Right ventricle myocardium superior (tissue), 1 donor: ENCODE measurements at regions not wholly inside any gene's neighbourhood (a gene's known extent, or its start where the extent isn't known, plus 50 kb on each side); places are given as distances from the start of the nearest gene placed in this dataset.
A peak's percentile ranks its signal among the peaks of the same experiment; 100 is the strongest.

ENCODE experiments used
- ATAC-seq: fragments of 200-7000 bp; cut with Tn5 transposase; one replicate; pipeline ENCODE4 v1.9.1; 2020; ENCODE audit warnings: mild to moderate bottlenecking; ENCODE audit not compliant: poor library complexity
- DNase-seq: peaks from one replicate; pipeline ENCODE4 v3.0.0-alpha.2; 2020
- intact Hi-C: fragments of 100-400 bp; cut with DNase I; formaldehyde crosslinking; loops from one replicate; pipeline ENCODE4 v1.11.2; 2022
- donor health status: DM: no; HTN: yes; CAD: no; lungs with severe emphysema.

- DNase-seq = no peak
Observed at GRCh38 chr6:155994086-155994485, 538.4 kb upstream of the NOX3 start.

GRCh38 chr6:155993240-155993639, 537.6 kb upstream of the NOX3 start:
- intact Hi-C loops = no loop called here
- DNase-seq (no peak), ATAC-seq (no peak)

More at GRCh38 chr6:155994086-155994485, 538.4 kb upstream of the NOX3 start:
- ATAC-seq = no peak
- intact Hi-C loops = no loop called here

- DNase-seq (peak; percentile 49), ATAC-seq (peak; percentile 97)
- intact Hi-C loops = no loop called here
Observed at GRCh38 chr6:155985660-155986138, 530.1 kb upstream of the NOX3 start.

- ATAC-seq = no peak
- intact Hi-C loops = no loop called here
Observed at GRCh38 chr6:155980768-155981079, 525.1 kb upstream of the NOX3 start.

GRCh38 chr6:155980014-155980767, 524.6 kb upstream of the NOX3 start:
- no peak for DNase-seq
- intact Hi-C loops = no loop called here
- ATAC-seq = no peak

More at GRCh38 chr6:155980768-155981079, 525.1 kb upstream of the NOX3 start:
- DNase-seq = no peak

- ATAC-seq (no peak), DNase-seq (no peak)
- intact Hi-C loops = no loop called here
Observed at GRCh38 chr6:155975506-155975905, 519.9 kb upstream of the NOX3 start.

GRCh38 chr6:155974811-155975323, 519.2 kb upstream of the NOX3 start:
- intact Hi-C loops = no loop called here
- ATAC-seq (no peak), DNase-seq (no peak)

GRCh38 chr6:155974359-155974758, 518.7 kb upstream of the NOX3 start:
- DNase-seq = no peak
- ATAC-seq = no peak
- intact Hi-C loops = no loop called here

- ATAC-seq (no peak), DNase-seq (no peak)
- intact Hi-C loops = no loop called here
Observed at GRCh38 chr6:155970876-155971708, 515.5 kb upstream of the NOX3 start.

GRCh38 chr6:155970472-155970871, 514.8 kb upstream of the NOX3 start:
- no peak for ATAC-seq
- DNase-seq = no peak
- intact Hi-C loops = no loop called here

- ATAC-seq (no peak), DNase-seq (no peak)
- intact Hi-C loops = no loop called here
Observed at GRCh38 chr6:155968921-155969320, 513.3 kb upstream of the NOX3 start.

GRCh38 chr6:155967322-155967721, 511.7 kb upstream of the NOX3 start:
- ATAC-seq (no peak), DNase-seq (no peak)
- intact Hi-C loops = no loop called here

GRCh38 chr6:155964544-155964943, 508.9 kb upstream of the NOX3 start:
- intact Hi-C loops = no loop called here
- no peak for DNase-seq
- no peak for ATAC-seq

GRCh38 chr6:155962276-155962675, 506.6 kb upstream of the NOX3 start:
- DNase-seq (no peak), ATAC-seq (no peak)
- intact Hi-C loops = no loop called here

- DNase-seq (no peak), ATAC-seq (no peak)
- intact Hi-C loops = no loop called here
Observed at GRCh38 chr6:155959898-155960495, 504.4 kb upstream of the NOX3 start.

- DNase-seq = no peak
- intact Hi-C loops = no loop called here
- ATAC-seq = no peak
Observed at GRCh38 chr6:155958550-155958949, 502.9 kb upstream of the NOX3 start.

GRCh38 chr6:155955038-155955437, 499.4 kb upstream of the NOX3 start:
- ATAC-seq = no peak
- intact Hi-C loops = no loop called here
- DNase-seq = no peak

- DNase-seq (no peak), ATAC-seq (no peak)
- intact Hi-C loops = no loop called here
Observed at GRCh38 chr6:155954149-155954548, 498.5 kb upstream of the NOX3 start.

- intact Hi-C loops = no loop called here
- DNase-seq (no peak), ATAC-seq (no peak)
Observed at GRCh38 chr6:155949256-155949655, 493.6 kb upstream of the NOX3 start.

GRCh38 chr6:155946860-155947259, 491.2 kb upstream of the NOX3 start:
- no peak for DNase-seq
- intact Hi-C loops = no loop called here
- ATAC-seq = no peak
